Fibroblast of mammary gland (primary cell): ENCODE measurements at regions not wholly inside any gene's neighbourhood (a gene's known extent, or its start where the extent isn't known, plus 50 kb on each side); places are given as distances from the start of the nearest gene placed in this dataset.

ENCODE experiments used
- DNase-seq: peaks from one replicate; pipeline ENCODE4 v3.0.0-alpha.2; 2010; ENCODE audit warnings: low read depth
- H3K4me3 ChIP-seq: 2 replicates; pipeline ENCODE4 v1.5.1; 2011; ENCODE audit warnings: low read depth, mild to moderate bottlenecking, low read length, moderate library complexity; ENCODE audit not compliant: control insufficient read depth
- TF ChIP-seq, protein P1 (sequence below): conservative IDR thresholded peaks from 2 replicates; pipeline ENCODE4 v1.5.1; 2011; ENCODE audit warnings: low read depth, low read length, inconsistent platforms; ENCODE audit not compliant: control insufficient read depth, insufficient read depth

DNA sequence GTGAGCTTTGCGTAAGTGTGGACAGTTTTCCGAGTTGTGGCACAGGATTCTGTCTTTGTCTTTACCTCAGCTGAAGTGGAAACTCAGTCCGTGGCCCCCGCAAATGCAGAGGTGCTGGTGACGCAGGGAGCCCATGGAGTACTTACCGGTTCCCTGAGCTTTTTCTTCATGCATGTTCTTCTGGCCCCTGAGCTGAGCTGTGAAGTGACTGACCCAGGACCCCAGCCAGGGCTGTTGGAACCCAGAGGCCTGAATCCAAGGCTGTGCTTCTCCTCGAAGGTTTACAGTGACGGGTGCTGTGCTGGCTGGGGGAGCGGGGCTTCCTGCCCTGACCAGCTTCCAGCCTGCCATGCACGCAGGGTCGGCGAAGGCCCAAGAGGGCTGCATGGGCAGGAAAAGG is 223.5 kb downstream of the GLRX3 start:
- no peak overlapping the region for H3K4me3 ChIP-seq
- TF ChIP-seq, protein P1, sequence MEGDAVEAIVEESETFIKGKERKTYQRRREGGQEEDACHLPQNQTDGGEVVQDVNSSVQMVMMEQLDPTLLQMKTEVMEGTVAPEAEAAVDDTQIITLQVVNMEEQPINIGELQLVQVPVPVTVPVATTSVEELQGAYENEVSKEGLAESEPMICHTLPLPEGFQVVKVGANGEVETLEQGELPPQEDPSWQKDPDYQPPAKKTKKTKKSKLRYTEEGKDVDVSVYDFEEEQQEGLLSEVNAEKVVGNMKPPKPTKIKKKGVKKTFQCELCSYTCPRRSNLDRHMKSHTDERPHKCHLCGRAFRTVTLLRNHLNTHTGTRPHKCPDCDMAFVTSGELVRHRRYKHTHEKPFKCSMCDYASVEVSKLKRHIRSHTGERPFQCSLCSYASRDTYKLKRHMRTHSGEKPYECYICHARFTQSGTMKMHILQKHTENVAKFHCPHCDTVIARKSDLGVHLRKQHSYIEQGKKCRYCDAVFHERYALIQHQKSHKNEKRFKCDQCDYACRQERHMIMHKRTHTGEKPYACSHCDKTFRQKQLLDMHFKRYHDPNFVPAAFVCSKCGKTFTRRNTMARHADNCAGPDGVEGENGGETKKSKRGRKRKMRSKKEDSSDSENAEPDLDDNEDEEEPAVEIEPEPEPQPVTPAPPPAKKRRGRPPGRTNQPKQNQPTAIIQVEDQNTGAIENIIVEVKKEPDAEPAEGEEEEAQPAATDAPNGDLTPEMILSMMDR: no peak
- DNase-seq: no peak

DNA sequence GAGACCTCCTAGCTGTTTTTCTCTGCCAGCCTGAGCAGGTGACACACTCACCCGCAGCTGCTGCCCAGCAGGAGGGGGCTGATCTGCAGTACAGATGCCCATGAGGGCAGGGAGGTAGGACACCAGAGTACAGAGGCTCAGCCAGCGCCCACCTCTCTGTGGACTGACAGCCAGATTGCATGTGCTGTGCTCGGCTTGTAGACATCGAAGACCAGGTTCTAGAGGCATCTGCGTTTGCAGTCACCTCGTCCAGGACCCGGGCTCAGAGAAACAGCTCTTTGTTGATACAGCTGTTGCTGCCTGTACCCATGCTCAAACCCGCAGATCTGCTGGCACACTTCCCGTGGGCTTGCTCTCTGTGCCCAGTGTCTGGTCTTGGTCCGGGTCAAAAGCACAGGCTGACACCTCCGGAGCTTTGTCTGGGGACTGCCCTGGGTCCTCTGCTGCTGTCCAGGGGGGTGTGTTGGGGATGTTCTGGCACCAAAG is 224.7 kb downstream of the GLRX3 start:
- TF ChIP-seq, protein P1: no peak
- no peak for DNase-seq
- no peak overlapping the region for H3K4me3 ChIP-seq

DNA sequence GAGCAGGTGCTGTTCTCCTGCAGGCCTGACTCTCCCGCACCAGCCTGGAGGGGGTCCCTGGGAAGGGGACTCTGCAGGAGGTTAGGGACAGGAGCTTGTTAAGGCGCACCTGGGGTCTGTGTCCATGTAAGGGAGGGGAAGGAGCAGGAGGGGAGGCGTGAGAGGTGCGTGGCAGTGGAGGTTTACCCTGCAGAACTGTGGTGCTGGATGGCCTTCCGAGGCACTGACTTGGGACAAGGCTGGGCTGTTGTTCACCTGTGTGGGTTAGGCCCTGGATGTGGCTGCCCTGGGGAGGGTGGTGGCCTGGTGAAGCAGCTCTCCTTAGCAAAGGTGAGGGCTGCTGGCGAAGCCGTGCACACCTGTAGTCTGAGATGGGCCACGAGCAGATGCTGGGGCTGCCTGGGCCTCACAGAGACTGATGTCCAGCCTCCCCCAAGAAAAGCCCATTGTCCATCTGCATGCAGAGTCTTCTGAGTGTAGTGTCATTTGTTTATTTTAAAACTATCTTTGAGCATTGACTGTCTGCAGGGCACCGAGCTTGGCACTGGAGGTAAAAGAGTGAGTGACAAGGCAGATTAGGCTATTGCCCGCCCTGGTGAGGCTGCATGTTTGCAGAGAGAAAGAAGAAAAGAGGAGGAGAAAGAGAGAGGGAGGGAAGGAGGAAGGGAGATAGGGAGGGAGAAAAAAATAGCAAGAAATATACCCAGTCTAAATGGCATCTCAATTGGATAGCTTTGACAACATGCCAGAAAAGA is 225.3 kb downstream of the GLRX3 start:
- TF ChIP-seq, protein P1: no peak
- no peak for DNase-seq
- H3K4me3 ChIP-seq: no peak overlapping the region

DNA sequence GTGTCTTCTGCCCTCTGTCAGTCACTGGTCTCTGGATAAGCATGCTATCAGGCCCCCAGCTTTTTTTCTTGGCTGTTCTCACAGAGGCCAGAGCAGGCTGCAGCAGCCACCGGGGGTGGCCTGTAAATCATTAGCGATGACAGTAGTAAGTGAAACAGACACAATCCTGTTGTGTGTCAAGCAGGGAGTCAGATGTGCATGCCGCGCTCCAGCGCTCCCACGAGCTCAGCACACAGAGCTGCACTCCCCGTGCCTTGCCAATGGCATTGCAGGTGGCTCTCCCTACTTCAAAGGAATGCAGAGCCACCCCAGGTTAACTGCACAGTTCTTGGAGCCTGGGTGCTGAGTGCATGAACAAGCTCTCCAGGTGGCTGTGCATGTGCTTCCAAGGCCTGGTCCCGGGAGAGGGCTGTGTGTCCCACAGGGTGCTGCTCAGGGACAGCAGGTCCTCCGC is 226.1 kb downstream of the GLRX3 start:
- no peak overlapping the region for H3K4me3 ChIP-seq
- TF ChIP-seq, protein P1: no peak

DNA sequence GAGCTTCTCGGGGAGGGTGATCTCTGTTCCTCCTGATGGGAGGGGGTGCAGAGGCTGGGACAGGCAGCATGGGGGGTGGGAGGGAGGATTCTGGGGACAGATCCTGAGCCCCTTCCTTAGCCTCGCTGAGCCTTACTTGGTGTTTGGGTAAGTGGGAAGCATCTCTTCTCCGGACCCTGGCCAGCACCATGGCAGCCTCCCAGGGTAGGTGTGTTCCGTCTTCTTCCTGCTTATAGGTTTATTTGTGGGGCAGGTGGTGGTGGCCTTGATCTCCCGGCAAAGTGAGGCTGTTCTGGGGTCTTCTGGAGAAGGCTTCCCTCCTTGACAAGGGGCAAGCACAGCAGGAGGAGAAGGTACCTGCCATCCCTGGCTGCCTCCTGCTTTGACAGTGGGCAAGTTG is 226.9 kb downstream of the GLRX3 start:
- TF ChIP-seq, protein P1: no peak
- no peak for DNase-seq
- no peak overlapping the region for H3K4me3 ChIP-seq

More for the DNA sequence above, 226.1 kb downstream of the GLRX3 start:
- no peak for DNase-seq

DNA sequence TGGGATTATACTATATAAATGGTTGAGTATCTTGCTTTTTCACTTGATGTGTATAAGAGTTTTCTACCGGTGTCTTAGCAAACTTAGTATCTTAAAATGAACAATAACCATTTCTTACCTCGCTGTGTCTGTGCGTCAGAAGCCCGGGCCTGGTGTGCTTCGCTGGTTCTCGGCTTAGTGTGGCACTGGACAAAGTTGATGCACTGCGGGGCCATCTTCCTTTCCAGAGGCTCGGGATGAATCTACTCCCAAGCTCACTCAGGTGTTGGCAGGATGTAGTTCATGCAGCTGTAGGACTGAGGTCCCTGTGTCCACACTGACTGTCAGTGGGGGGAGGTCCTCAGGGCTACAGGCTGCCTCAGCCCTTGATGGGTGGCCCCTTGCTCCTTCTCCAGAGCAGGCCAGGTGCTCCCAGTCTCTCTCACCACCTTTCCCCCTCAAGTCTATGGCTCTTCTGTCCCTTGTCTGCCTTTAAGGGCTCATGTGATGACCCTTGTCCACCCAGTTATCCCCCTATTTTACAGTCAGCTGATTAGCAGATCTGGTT is 227.8 kb downstream of the GLRX3 start:
- H3K4me3 ChIP-seq: no peak overlapping the region
- DNase-seq: no peak
- TF ChIP-seq, protein P1: no peak
